Right lobe of liver (tissue), 4 donors: ENCODE measurements at regions not wholly inside any gene's neighbourhood (a gene's known extent, or its start where the extent isn't known, plus 50 kb on each side); places are given as distances from the start of the nearest gene placed in this dataset.

ENCODE experiments used
- CTCF ChIP-seq, 4 donors: fragments of 200-600 bp in 3 of 4; fragments of 450-650 bp in 1 of 4; IDR thresholded peaks; one replicate each; pipeline versions ENCODE4 v1.5.1 to v1.8.0; 2016 to 2022; ENCODE audit warnings: antibody characterized with exemption in 4 of 4, mild to moderate bottlenecking in 2 of 4
- POLR2A ChIP-seq: fragments of 450-650 bp; IDR thresholded peaks from one replicate; pipeline ENCODE4 v1.6.1; 2017; ENCODE audit warnings: antibody characterized with exemption, mild to moderate bottlenecking
- donor health status: DM: no; HTN: no; CAD: no.
- donor health status: DM: no; HTN: no; CAD: no.
- donor health status: DM: no; HTN: yes; CAD: no.

GRCh38 chr12:38053655-38054464, 262.7 kb upstream of the ALG10B start:
- peak; percentile 39 to 51 (median 47) for TF ChIP-seq CTCF (IDR thresholded peaks at IDR 0.05)
- TF ChIP-seq POLR2A = no peak
